GM18507 (cell line): ENCODE measurements at regions not wholly inside any gene's neighbourhood (a gene's known extent, or its start where the extent isn't known, plus 50 kb on each side); places are given as distances from the start of the nearest gene placed in this dataset.
A peak's percentile ranks its signal among the peaks of the same experiment; 100 is the strongest.

Experiments
- DNase-seq: peaks from one replicate; pipeline ENCODE4 v3.0.0; 2011; ENCODE audit warnings: low read depth; ENCODE audit not compliant: insufficient read length; ENCODE audit errors: extremely low spot score
- FAIRE-seq: peaks from 2 replicates; lab custom pipeline; 2011; peaks lifted over from hg19 to GRCh38; lab: Jason Lieb, UNC

GRCh38 chr10:110409926-110410325 lies 87.8 kb upstream of the DUSP5 start:
- peak; percentile 77 for FAIRE-seq
- DNase-seq: no peak

DNA sequence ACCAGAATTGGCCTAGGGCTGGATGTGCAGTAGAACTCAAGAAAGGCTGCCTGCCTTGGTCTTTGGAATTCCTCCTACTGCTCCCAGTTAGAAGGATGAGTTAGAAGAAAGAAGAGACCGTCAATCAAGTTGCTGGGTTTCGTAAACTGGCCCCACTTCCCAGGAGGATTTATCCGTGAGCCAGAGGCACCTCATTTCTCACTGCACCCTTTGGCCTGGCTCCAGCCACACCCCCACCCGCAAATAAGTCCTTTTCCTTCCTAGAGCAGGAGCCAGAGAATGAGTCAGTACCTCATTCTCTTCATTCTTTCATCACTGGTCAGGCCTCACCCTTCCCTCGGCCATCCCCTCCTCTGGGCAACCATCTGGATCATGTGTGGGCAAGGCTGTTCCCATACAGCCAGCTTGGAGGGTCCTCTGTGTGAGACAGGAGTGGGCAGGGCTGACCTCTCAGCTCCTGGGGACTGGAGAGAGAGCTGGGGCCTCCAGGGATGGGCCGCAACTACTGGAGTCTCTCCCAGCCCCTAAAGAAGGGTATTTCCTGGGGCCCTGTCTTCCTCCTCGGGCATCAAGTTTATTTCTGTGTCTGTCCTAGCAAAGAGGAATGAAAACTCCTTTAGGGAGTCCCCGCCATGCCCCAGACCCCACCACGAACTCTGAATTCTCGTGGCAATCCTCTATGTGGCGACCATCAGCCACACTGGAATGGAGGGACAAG lies 87.2 kb upstream of the DUSP5 start:
- DNase-seq (no peak), FAIRE-seq (no peak)

DNA sequence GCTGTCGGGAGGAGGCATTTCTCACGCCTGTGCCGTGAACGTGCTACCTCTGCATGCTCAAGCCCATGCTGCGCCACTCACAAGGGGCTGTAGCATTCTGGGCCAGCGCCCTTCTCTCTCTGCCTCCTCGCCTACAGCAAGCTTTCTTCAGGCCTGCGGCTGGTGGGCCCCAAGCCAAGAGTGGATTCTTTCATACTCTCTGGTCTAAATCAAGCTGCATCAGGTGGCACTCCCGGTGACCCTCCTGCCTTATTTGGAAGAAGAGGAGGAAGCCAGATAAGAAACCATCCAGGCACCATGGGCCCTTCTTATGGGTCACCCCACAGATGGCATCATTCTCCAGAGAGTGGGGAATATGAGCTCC lies 86.7 kb upstream of the DUSP5 start:
- FAIRE-seq (no peak), DNase-seq (no peak)

DNA sequence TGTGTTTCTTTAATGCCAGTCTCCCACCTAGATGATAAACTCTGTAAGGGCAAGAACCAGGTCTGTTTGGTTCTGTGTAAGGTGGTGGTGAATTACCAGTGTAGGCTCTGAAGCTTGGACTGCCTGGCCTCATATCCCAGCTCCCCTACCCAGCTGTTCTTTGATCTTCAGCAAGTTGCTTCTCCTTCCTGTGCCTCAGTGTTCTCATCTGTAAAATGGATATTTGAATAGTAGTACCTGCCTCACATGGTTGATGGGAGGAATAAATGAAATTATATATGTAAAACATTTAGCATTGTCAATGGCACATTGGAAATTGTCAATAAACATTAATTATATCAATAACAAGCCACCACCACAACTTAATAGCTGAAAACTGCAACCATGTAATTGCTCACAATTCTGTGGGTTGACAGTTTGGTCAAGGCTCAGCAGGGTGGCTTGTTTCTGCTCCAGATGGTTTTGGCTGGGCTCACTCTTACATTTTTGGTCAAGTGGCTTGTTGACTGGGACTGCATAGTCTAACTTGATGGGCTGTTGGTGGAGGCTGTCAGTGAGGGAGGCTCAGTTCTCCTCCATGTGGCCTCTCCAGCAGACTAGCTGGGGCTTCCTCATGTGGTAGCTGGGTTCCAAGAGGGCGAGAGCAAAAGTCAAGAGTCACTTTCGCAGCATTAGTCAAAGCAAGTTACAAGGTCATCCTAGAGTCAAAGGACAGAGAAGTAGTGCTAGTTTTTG lies 84.5 kb upstream of the DUSP5 start:
- DNase-seq: no peak
- peak; percentile 74 for FAIRE-seq

DNA sequence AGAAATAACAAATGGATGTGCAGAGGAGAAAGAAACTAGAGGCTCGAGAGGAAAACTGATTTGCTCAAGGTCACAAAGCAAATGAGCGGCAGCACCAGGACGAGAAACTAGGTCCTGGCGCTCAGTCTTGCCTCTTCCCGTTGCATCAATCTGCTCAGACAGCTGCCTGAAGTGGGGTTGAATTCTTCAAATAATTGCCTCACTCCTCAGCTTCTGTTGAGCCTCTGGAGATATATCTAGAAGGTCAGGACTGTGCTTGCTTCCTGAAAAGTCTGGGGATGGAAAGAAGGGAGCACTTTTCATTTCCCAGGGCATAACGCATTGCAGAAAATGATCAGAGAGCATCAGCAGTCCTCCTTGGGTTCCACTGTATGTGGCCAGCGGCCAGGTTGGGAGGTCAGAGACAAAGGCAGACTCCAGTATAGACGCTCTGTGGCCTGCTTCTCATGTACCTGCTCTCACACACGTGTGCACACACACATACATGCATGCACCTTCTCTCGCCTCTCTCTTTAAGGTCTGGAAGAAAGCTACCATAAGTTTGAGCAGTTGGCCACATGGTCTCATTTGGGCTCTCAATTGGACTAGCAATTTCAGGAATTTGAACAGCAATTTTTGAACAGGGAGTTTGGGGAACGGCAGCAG lies 83.7 kb upstream of the DUSP5 start:
- FAIRE-seq: no peak
- no peak for DNase-seq

- peak; percentile 76 for DNase-seq
- peak; percentile 100 for FAIRE-seq
These were observed 83.0 kb upstream of the DUSP5 start for GRCh38 chr10:110414548-110415309.

- no peak for FAIRE-seq
- DNase-seq: no peak
These were observed 81.9 kb upstream of the DUSP5 start for GRCh38 chr10:110415809-110416208.

DNA sequence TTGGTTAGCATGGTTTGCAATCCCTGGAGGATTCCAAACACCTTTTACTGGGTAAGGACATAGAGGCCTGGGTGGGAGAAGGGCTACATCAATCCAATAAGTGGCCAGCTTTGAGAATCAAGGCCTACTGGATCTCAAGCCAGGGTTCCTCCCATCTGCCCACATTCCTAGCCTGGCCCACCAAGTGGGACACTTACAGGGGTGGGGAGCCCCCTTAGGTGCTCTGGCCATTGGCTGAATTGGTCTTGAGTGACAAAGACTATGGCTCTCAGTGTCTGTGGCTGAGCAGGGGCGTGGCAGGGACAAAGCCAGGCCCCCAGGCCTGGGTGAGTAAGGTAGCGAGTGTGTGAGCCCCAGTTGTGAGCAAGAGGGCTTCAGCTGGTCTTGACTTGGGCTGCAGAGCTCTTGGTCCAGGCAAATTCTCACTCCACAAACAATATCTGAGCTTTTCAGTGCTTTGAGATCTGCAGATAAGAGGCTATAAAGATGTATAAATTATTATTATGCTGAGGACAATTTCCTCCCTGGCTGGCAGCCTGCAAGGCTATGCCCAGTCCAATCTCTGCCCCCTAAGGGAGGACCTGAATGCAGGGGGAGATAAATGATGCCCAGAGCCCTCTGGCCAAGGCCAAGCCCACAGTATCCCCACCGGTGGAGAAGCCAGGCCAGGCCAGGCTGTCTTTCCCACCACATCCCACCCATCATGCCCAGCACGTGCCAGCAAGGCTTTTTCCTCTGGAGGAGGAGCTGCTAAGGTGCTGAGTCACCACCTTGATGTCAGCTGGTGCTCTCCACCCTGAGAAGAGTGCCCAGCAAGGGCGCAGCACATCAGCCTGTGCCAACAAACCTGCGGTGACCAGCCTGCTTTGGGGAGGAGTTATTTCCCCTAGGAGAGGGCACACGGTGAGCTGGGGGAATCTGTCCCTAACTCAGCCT lies 80.7 kb upstream of the DUSP5 start:
- FAIRE-seq (no peak), DNase-seq (no peak)

DNA sequence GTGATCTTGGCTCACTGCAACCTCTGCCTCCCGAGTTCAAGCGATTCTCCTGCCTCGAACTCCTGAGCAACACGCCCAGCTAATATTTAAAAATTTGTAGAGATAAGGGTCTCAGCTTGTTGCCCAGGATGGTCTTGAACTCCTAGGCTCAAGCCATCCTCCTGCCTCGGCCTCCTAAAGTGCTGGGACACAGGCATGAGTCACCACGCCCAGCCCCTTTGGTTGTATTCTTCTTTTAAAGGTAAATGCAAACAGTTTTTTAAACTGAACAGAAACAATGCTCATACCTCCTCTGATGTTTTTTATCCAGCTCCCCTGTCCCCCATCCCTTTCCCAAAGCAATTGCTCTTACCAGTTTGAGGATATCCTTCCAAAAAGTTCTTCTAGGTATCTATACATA lies 79.5 kb upstream of the DUSP5 start:
- FAIRE-seq (no peak), DNase-seq (no peak)

GRCh38 chr10:110419265-110419664 lies 78.4 kb upstream of the DUSP5 start:
- FAIRE-seq (no peak), DNase-seq (no peak)

- FAIRE-seq (no peak), DNase-seq (no peak)
These were observed 77.1 kb upstream of the DUSP5 start for GRCh38 chr10:110420401-110421193.

- FAIRE-seq (no peak), DNase-seq (no peak)
These were observed 76.1 kb upstream of the DUSP5 start for GRCh38 chr10:110421512-110422138.

GRCh38 chr10:110422548-110422947 lies 75.2 kb upstream of the DUSP5 start:
- no peak for FAIRE-seq
- no peak for DNase-seq

DNA sequence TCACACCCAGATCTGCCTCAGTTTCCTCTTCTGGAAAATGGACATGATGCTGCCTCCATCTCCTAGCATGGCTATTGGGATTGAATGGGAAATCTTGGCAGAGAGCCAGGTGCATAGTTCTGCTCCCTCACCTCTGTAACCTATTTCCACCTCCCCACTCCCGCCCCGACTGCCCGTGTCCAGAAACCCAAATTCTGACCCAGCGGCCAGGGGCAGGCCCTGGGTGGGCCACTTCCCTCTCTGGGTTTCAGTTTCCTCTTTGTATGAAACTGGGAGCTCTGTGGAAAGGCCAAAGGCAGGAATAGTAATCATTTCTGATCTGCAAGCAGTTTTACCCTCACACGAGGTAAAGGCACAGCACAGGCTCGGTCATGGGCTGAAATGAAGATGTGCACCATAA lies 74.1 kb upstream of the DUSP5 start:
- DNase-seq: no peak
- FAIRE-seq: peak; percentile 33

GRCh38 chr10:110425684-110426293 lies 71.9 kb upstream of the DUSP5 start:
- DNase-seq (no peak), FAIRE-seq (peak; percentile 83)

GRCh38 chr10:110426294-110427181 lies 71.2 kb upstream of the DUSP5 start:
- DNase-seq: no peak
- peak; percentile 73 for FAIRE-seq

DNA sequence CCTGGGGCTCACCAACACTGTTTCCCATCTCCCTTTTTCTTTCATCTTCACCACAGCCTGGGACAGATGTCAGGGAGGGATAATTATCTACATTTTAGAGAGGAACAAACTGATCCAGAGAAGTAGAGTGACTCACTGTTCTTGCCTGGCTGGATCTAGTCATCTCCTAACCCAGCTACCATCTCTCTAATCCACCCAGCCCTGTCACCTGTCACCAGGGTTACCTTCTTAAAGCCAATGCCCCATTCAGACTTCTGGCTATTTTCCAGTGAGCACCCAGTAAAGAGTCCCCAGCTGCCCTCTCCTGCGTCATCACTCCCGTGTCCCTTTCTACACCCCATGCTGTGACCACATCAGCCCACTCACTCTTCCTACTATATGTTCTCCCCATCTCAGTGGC lies 68.4 kb upstream of the DUSP5 start:
- DNase-seq (no peak), FAIRE-seq (no peak)
